Liver (tissue), 8 donors: ENCODE measurements at regions not wholly inside any gene's neighbourhood (a gene's known extent, or its start where the extent isn't known, plus 50 kb on each side); places are given as distances from the start of the nearest gene placed in this dataset.

ENCODE experiments used
- DNase-seq: peaks from one replicate; pipeline ENCODE4 v3.0.0-alpha.2; 2017; ENCODE audit warnings: low spot score
- H3K27ac ChIP-seq, 2 donors: one replicate each; pipeline ENCODE4 v1.7.0; 2013; ENCODE audit warnings: inconsistent platforms in 2 of 2, low read length in 2 of 2, control low read depth in 1 of 2, low read depth in 1 of 2, mild to moderate bottlenecking in 1 of 2
- H3K27me3 ChIP-seq, 4 donors: one replicate each; pipeline versions ENCODE4 v1.6.1 to v1.7.0; 2013; ENCODE audit warnings: low read length in 3 of 4, inconsistent platforms in 1 of 4, mild to moderate bottlenecking in 1 of 4, moderate library complexity in 1 of 4; ENCODE audit not compliant: control insufficient read depth in 4 of 4, insufficient read depth in 4 of 4
- H3K36me3 ChIP-seq, 4 donors: one replicate each; pipeline versions ENCODE4 v1.6.1 to v1.7.0; 2013; ENCODE audit warnings: low read length in 3 of 4, mild to moderate bottlenecking in 3 of 4, low read depth in 1 of 4, moderate library complexity in 1 of 4; ENCODE audit not compliant: control insufficient read depth in 4 of 4, insufficient read depth in 3 of 4
- H3K4me1 ChIP-seq, 4 donors: one replicate each; pipeline versions ENCODE4 v1.6.1 to v1.7.0; 2013; ENCODE audit warnings: low read length in 3 of 4, mild to moderate bottlenecking in 3 of 4, moderate library complexity in 1 of 4; ENCODE audit not compliant: control insufficient read depth in 4 of 4, insufficient read depth in 4 of 4
- H3K4me3 ChIP-seq, 3 donors: one replicate each; pipeline versions ENCODE4 v1.6.1 to v1.7.0; 2013; ENCODE audit warnings: low read length in 3 of 3, control low read depth in 1 of 3, low read depth in 1 of 3, mild to moderate bottlenecking in 1 of 3
- H3K9ac ChIP-seq, 2 donors: one replicate each; pipeline ENCODE4 v1.7.0; 2013; ENCODE audit warnings: low read length in 2 of 2, mild to moderate bottlenecking in 2 of 2, moderate library complexity in 2 of 2, control low read depth in 1 of 2, low read depth in 1 of 2
- H3K9me3 ChIP-seq, 4 donors: one replicate each; pipeline versions ENCODE4 v1.6.1 to v1.7.0; 2013; ENCODE audit warnings: low read length in 3 of 4; ENCODE audit not compliant: control insufficient read depth in 4 of 4
- ATF3 ChIP-seq: IDR thresholded peaks from 2 replicates; pipeline ENCODE4 v1.6.1; 2016; ENCODE audit warnings: antibody characterized with exemption
- CTCF ChIP-seq: fragments of 150-350 bp; IDR thresholded peaks from 2 replicates; pipeline ENCODE4 v1.5.1; 2017; ENCODE audit warnings: improper control_type of control experiment, low read depth, low read length; ENCODE audit not compliant: missing input control
- EGR1 ChIP-seq, 2 donors: IDR thresholded peaks; 2 replicates each; pipeline ENCODE4 v1.6.1; 2016 to 2018; ENCODE audit warnings: antibody characterized with exemption in 2 of 2, low read depth in 2 of 2
- FOXA1 ChIP-seq: IDR thresholded peaks from 2 replicates; pipeline ENCODE4 v1.6.1; 2016; ENCODE audit warnings: antibody characterized with exemption
- FOXA2 ChIP-seq: IDR thresholded peaks from 2 replicates; pipeline ENCODE4 v1.6.1; 2016; ENCODE audit warnings: antibody characterized with exemption
- GABPA ChIP-seq, 2 donors: IDR thresholded peaks in 1 of 2; conservative IDR thresholded peaks in 1 of 2; 2 replicates each; pipeline ENCODE4 v1.6.1; 2016; ENCODE audit warnings: antibody characterized with exemption in 2 of 2, mild to moderate bottlenecking in 1 of 2, moderate library complexity in 1 of 2
- HNF4A ChIP-seq, 2 donors: conservative IDR thresholded peaks; 2 replicates each; pipeline ENCODE4 v1.6.1; 2016; ENCODE audit warnings: antibody characterized with exemption in 2 of 2, mild to moderate bottlenecking in 2 of 2
- HNF4G ChIP-seq: IDR thresholded peaks from 2 replicates; pipeline ENCODE4 v1.6.1; 2016; ENCODE audit warnings: antibody characterized with exemption
- JUND ChIP-seq, 2 donors: IDR thresholded peaks; 2 replicates each; pipeline ENCODE4 v1.6.1; 2016; ENCODE audit warnings: antibody characterized with exemption in 2 of 2
- MAX ChIP-seq: IDR thresholded peaks from 2 replicates; pipeline ENCODE4 v1.6.1; 2016; ENCODE audit warnings: antibody characterized with exemption
- NR2F2 ChIP-seq: IDR thresholded peaks from 2 replicates; pipeline ENCODE4 v1.6.1; 2016; ENCODE audit warnings: antibody characterized with exemption
- RAD21 ChIP-seq, 2 donors: IDR thresholded peaks; 2 replicates each; pipeline ENCODE4 v1.6.1; 2016; ENCODE audit warnings: antibody characterized with exemption in 2 of 2, mild to moderate bottlenecking in 2 of 2
- RXRA ChIP-seq, 2 donors: IDR thresholded peaks; 2 replicates each; pipeline ENCODE4 v1.6.1; 2017 to 2018; ENCODE audit warnings: antibody characterized with exemption in 2 of 2, mild to moderate bottlenecking in 1 of 2
- SP1 ChIP-seq: IDR thresholded peaks from 2 replicates; pipeline ENCODE4 v1.6.1; 2018; ENCODE audit warnings: antibody characterized with exemption, mild to moderate bottlenecking
- TAF1 ChIP-seq: conservative IDR thresholded peaks from 2 replicates; pipeline ENCODE4 v1.6.1; 2016; ENCODE audit warnings: antibody characterized with exemption, mild to moderate bottlenecking
- ZBTB33 ChIP-seq: IDR thresholded peaks from 2 replicates; pipeline ENCODE4 v1.6.1; 2016; ENCODE audit warnings: antibody characterized with exemption
- WGBS: extraction: QIAGEN DNeasy Blood & Tissue Kit; methylation state at CpG from one replicate; pipeline ENCODE4 v1.1.7; 2013; 5-methylcytosine and 5-hydroxymethylcytosine counted together
- TF ChIP-seq, protein P1 (sequence below): IDR thresholded peaks from 2 replicates; pipeline ENCODE4 v1.6.1; 2016; ENCODE audit warnings: antibody characterized with exemption, mild to moderate bottlenecking
- donor health status: healthy.
- donor health status: healthy.
- donor health status: healthy.
- donor health status: healthy.
- donor health status: healthy.

- H3K4me3 ChIP-seq = no peak overlapping the region
- peaks cover 0 to 2% (median 0%) of the 10 kb centered on the region in 4 donors for H3K9me3 ChIP-seq
- no peak overlapping the region for H3K9ac ChIP-seq
- 24% methylated on average over 2 of the region's 2 CpGs for WGBS
- TF ChIP-seq RXRA (IDR thresholded peaks at IDR 0.05) = peak in 1 of 2 donors; percentile 7
- no peak for TF ChIP-seq ZBTB33
- DNase-seq = no peak
- H3K4me1 ChIP-seq = peaks cover 0 to 6% (median 0%) of the 10 kb centered on the region in 4 donors
- no peaks in the 10 kb centered on the region for H3K36me3 ChIP-seq
- H3K27ac ChIP-seq = no peak overlapping the region
- H3K27me3 ChIP-seq = no peaks in the 10 kb centered on the region
These were observed 1515.7 kb downstream of the SI start for GRCh38 chr3:163562625-163563024.

GRCh38 chr3:163561151-163561550 is 1517.1 kb downstream of the SI start:
- peaks cover 0 to 6% (median 0%) of the 10 kb centered on the region in 4 donors for H3K4me1 ChIP-seq
- H3K4me3 ChIP-seq = no peak overlapping the region
- H3K27ac ChIP-seq = no peak overlapping the region
- no peaks in the 10 kb centered on the region for H3K36me3 ChIP-seq
- H3K27me3 ChIP-seq = no peaks in the 10 kb centered on the region
- TF ChIP-seq GABPA (IDR thresholded peaks at IDR 0.05 in 1 of 2, conservative IDR thresholded peaks at IDR 0.05 in 1 of 2) (no peak), JUND (IDR thresholded peaks at IDR 0.05) (no peak), HNF4G (no peak), TAF1 (no peak), NR2F2 (no peak), SP1 (no peak), FOXA1 (no peak), ATF3 (no peak), MAX (no peak), RAD21 (IDR thresholded peaks at IDR 0.05) (no peak)
- TF ChIP-seq, protein P1, sequence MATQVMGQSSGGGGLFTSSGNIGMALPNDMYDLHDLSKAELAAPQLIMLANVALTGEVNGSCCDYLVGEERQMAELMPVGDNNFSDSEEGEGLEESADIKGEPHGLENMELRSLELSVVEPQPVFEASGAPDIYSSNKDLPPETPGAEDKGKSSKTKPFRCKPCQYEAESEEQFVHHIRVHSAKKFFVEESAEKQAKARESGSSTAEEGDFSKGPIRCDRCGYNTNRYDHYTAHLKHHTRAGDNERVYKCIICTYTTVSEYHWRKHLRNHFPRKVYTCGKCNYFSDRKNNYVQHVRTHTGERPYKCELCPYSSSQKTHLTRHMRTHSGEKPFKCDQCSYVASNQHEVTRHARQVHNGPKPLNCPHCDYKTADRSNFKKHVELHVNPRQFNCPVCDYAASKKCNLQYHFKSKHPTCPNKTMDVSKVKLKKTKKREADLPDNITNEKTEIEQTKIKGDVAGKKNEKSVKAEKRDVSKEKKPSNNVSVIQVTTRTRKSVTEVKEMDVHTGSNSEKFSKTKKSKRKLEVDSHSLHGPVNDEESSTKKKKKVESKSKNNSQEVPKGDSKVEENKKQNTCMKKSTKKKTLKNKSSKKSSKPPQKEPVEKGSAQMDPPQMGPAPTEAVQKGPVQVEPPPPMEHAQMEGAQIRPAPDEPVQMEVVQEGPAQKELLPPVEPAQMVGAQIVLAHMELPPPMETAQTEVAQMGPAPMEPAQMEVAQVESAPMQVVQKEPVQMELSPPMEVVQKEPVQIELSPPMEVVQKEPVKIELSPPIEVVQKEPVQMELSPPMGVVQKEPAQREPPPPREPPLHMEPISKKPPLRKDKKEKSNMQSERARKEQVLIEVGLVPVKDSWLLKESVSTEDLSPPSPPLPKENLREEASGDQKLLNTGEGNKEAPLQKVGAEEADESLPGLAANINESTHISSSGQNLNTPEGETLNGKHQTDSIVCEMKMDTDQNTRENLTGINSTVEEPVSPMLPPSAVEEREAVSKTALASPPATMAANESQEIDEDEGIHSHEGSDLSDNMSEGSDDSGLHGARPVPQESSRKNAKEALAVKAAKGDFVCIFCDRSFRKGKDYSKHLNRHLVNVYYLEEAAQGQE = no peak
- H3K9ac ChIP-seq = no peak overlapping the region
- H3K9me3 ChIP-seq = peaks cover 0 to 2% (median 0%) of the 10 kb centered on the region in 4 donors
- WGBS = 77% methylated on average over 4 of the region's 4 CpGs
- DNase-seq = no peak

DNA sequence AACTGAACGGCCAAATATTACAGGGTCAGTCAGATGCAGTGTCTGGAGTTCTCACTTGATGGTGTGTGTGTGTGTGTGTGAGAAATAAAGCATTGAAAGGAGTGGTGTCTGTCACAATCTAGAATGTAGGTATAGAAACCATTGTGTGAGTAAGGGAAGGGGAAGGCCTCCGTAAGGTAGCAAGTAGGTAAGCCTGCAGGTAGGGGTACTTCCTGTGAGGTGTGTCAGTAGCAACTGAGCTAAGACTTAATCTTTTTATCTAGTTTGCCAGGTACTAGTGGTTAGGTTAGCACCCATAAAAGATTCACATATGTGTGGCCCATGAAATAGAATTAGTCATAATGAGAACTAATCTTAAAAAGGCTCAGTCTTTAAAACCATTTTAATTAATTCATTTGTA is 1517.8 kb downstream of the SI start:
- no peak overlapping the region for H3K27ac ChIP-seq
- H3K27me3 ChIP-seq = no peaks in the 10 kb centered on the region
- H3K36me3 ChIP-seq = no peaks in the 10 kb centered on the region
- TF ChIP-seq CTCF = no peak
- TF ChIP-seq SP1 = no peak
- TF ChIP-seq TAF1 = no peak
- no peak for TF ChIP-seq RXRA (IDR thresholded peaks at IDR 0.05)
- no peak for TF ChIP-seq RAD21 (IDR thresholded peaks at IDR 0.05)
- TF ChIP-seq ATF3 = no peak
- no peak for TF ChIP-seq EGR1 (IDR thresholded peaks at IDR 0.05; ENCODE audit: low read depth in 2 of 2)
- no peak for TF ChIP-seq HNF4A (conservative IDR thresholded peaks at IDR 0.05)
- no peak for TF ChIP-seq MAX
- TF ChIP-seq NR2F2 = no peak
- TF ChIP-seq FOXA1 = no peak
- TF ChIP-seq FOXA2 = no peak
- H3K4me1 ChIP-seq = peaks cover 0 to 6% (median 0%) of the 10 kb centered on the region in 4 donors
- DNase-seq = no peak
- H3K4me3 ChIP-seq = no peak overlapping the region
- H3K9me3 ChIP-seq = peaks cover 0 to 2% (median 0%) of the 10 kb centered on the region in 4 donors
- 72% methylated on average over 2 of the region's 2 CpGs for WGBS
- no peak overlapping the region for H3K9ac ChIP-seq
